ENCODE measurements at regions not wholly inside any gene's neighbourhood (a gene's known extent, or its start where the extent isn't known, plus 50 kb on each side); places are given as distances from the start of the nearest gene placed in this dataset.

GRCh38 chr10:8485032-8485431 is 430.5 kb downstream of the GATA3 start:
- H3K9me1 ChIP-seq (replicated peaks; ENCODE audit: control insufficient read depth, extremely low read depth, insufficient read depth, low read length) = no peaks in the 10 kb centered on the region
- ChIA-PET POLR2A (no interaction called here), CTCF (no interaction called here)
- no TSS peak for BruUV-seq (replicated peaks)
- H3K4me2 ChIP-seq (ENCODE audit: insufficient read depth, low read length) = no peak overlapping the region
- DNase-seq (ENCODE audit: low read depth, low spot score) (no peak), FAIRE-seq (no peak)
- H3K4me1 ChIP-seq (ENCODE audit: control insufficient read depth, extremely low read depth, insufficient read depth, low read length) = no peaks in the 10 kb centered on the region
- dilution Hi-C loops (cut with MboI; ENCODE audit: extremely low pct_ligation_motif_present, low sequenced_read_pairs) (no loop called here), intact Hi-C loops (cut with micrococcal nuclease) (no loop called here)
- no peaks in the 10 kb centered on the region for H3K27me3 ChIP-seq (ENCODE audit: control insufficient read depth in 2 of 2, insufficient read depth in 2 of 2, low read length in 2 of 2)
- no peak overlapping the region for H2AFZ ChIP-seq (ENCODE audit: low read depth, low read length)
- no peak overlapping the region for H3K9ac ChIP-seq (replicated peaks; ENCODE audit: extremely low read depth, insufficient read depth, low read length)
- H4K20me1 ChIP-seq (replicated peaks; ENCODE audit: control insufficient read depth, extremely low read depth, insufficient read depth, low read length) = no peaks in the 10 kb centered on the region
- no peak overlapping the region for H3K4me3 ChIP-seq (replicated peaks in 1 of 3; ENCODE audit: insufficient read depth in 1 of 3, low read depth in 1 of 3, low read length in 3 of 3)
- TF ChIP-seq EZH2 (IDR thresholded peaks at IDR 0.05; ENCODE audit: borderline replicate concordance, low read depth, low read length, severe bottlenecking) = no peak
- no peak for TF ChIP-seq MAX (IDR thresholded peaks at IDR 0.05; ENCODE audit: insufficient read depth, insufficient read length)
- TF ChIP-seq FOS (IDR thresholded peaks at IDR 0.05; ENCODE audit: borderline replicate concordance, insufficient read depth, low read length) = no peak
- no peak for TF ChIP-seq JUN (IDR thresholded peaks at IDR 0.05; ENCODE audit: borderline replicate concordance, insufficient read depth, insufficient read length, low read depth)
- no peak for TF ChIP-seq POLR2AphosphoS5 (IDR thresholded peaks at IDR 0.05; ENCODE audit: insufficient read depth, low read depth, low read length)
- no peak for TF ChIP-seq POLR2A (IDR thresholded peaks at IDR 0.05; ENCODE audit: low read depth, low read length)
- no peak for TF ChIP-seq GATA2 (IDR thresholded peaks at IDR 0.05; ENCODE audit: insufficient read depth, insufficient read length, low read depth, low read length)
- no peak for TF ChIP-seq MYC (IDR thresholded peaks at IDR 0.05; ENCODE audit: low read depth, low read length)
- TF ChIP-seq CTCF (IDR thresholded peaks at IDR 0.05; ENCODE audit: extremely low read depth in 1 of 2, insufficient read depth in 1 of 2, low read depth in 1 of 2, low read length in 2 of 2) = no peak
- no peak overlapping the region for H3K27ac ChIP-seq (ENCODE audit: insufficient read depth, low read depth, low read length)
- no peaks in the 10 kb centered on the region for H3K79me2 ChIP-seq (ENCODE audit: control insufficient read depth, insufficient read depth, low read length)
- H3K9me3 ChIP-seq (replicated peaks; ENCODE audit: control insufficient read depth, insufficient read depth, low read length) = no peaks in the 10 kb centered on the region
- H3K36me3 ChIP-seq (ENCODE audit: control insufficient read depth in 2 of 2, extremely low read depth in 1 of 2, insufficient read depth in 2 of 2, low read length in 2 of 2) = no peaks in the 10 kb centered on the region

Data from endothelial cell of umbilical vein (primary cell).